Activated CD4-positive, alpha-beta memory T cell treated with anti-CD3 and anti-CD28 coated beads for 36 hours (primary cell): ENCODE measurements at regions not wholly inside any gene's neighbourhood (a gene's known extent, or its start where the extent isn't known, plus 50 kb on each side); places are given as distances from the start of the nearest gene placed in this dataset.

ENCODE experiments used
- CTCF ChIA-PET: fragments of 350-600 bp; sonication (Branson Sonifier 250); formaldehyde crosslinking; loops from one replicate; lab custom pipeline; 2021; ENCODE audit warnings: antibody characterized with exemption, inconsistent platforms; lab: Charles Lee
- POLR2A ChIA-PET: fragments of 350-600 bp; sonication (Branson Sonifier 250); formaldehyde crosslinking; loops from one replicate; lab custom pipeline; 2021; ENCODE audit warnings: antibody characterized with exemption; lab: Charles Lee
- DNase-seq: peaks from one replicate; pipeline ENCODE4 v3.0.0-alpha.2; 2020
- H3K27ac Mint-ChIP-seq: one replicate; pipeline ENCODE4 v1.8.0; 2021; ENCODE audit warnings: mixed read lengths
- H3K27me3 Mint-ChIP-seq: one replicate; pipeline ENCODE4 v1.8.0; 2021; ENCODE audit warnings: mixed read lengths
- H3K36me3 Mint-ChIP-seq: one replicate; pipeline ENCODE4 v1.8.0; 2021; ENCODE audit warnings: mixed read lengths
- H3K4me1 Mint-ChIP-seq: one replicate; pipeline ENCODE4 v1.8.0; 2021; ENCODE audit warnings: low read depth, mixed read lengths
- H3K4me3 Mint-ChIP-seq: one replicate; pipeline ENCODE4 v1.8.0; 2021; ENCODE audit warnings: mild to moderate bottlenecking, mixed read lengths
- H3K9me3 Mint-ChIP-seq: one replicate; pipeline ENCODE4 v1.8.0; 2021; ENCODE audit warnings: mixed read lengths
- intact Hi-C: fragments of 100-400 bp; cut with micrococcal nuclease; formaldehyde crosslinking; loops from one replicate; pipeline ENCODE4 v1.15.1; 2023

DNA sequence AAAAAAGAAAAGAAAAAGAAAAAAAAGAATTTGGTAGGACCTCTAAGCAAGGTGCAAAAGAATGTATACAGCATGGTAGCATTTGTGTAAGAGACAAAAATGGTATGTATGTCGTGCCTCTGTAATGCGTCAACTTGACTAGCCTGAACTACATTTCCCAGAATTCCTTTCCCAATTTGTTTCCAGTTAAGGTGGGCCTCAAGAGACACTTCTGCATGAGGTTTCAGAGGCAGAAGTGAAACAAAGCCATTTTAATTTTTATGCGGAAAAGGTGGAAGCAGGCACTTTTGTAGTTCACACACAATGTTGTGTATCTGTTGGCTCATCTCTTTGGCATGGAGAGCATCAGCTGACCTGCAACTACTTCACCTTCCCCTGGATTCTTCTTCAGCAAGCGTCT is 56.5 kb upstream of the PAPOLG start:
- H3K36me3 Mint-ChIP-seq, result no peaks in the 10 kb centered on the region
- no peaks in the 10 kb centered on the region for H3K27me3 Mint-ChIP-seq
- CTCF ChIA-PET, result no interaction called here
- no peak overlapping the region for H3K27ac Mint-ChIP-seq
- DNase-seq, result no peak
- no peak overlapping the region for H3K4me3 Mint-ChIP-seq
- intact Hi-C loops, result no loop called here
- POLR2A ChIA-PET, result interaction anchor here (0.6 kb wide), 1 partner anchor 1133 kb away, joined by 3 read pairs; no protein-coding TSS in a partner anchor
- H3K9me3 Mint-ChIP-seq, result no peaks in the 10 kb centered on the region
- H3K4me1 Mint-ChIP-seq, result no peaks in the 10 kb centered on the region

- no peak for DNase-seq
- no peak overlapping the region for H3K27ac Mint-ChIP-seq
- intact Hi-C loops, result loop anchor here (5.0 kb wide), 1 partner anchor 101 kb away; no protein-coding TSS in a partner anchor
- H3K27me3 Mint-ChIP-seq, result peaks cover 1% of the 10 kb centered on the region
- no peaks in the 10 kb centered on the region for H3K36me3 Mint-ChIP-seq
- H3K9me3 Mint-ChIP-seq, result no peaks in the 10 kb centered on the region
- H3K4me1 Mint-ChIP-seq, result no peaks in the 10 kb centered on the region
- no peak overlapping the region for H3K4me3 Mint-ChIP-seq
- CTCF ChIA-PET, result interaction anchor here (0.9 to 8.2 kb wide), 3 partner anchors 9 to 299 kb away, joined by 3 to 136 read pairs (median 3); no protein-coding TSS in a partner anchor
- POLR2A ChIA-PET, result no interaction called here
These were observed 50.0 kb upstream of the PAPOLG start for GRCh38 chr2:60706021-60706420.
